Neural progenitor cell (in vitro differentiated cells): ENCODE measurements at regions not wholly inside any gene's neighbourhood (a gene's known extent, or its start where the extent isn't known, plus 50 kb on each side); places are given as distances from the start of the nearest gene placed in this dataset.

Source experiments
- CTCF ChIP-seq: fragments of 200-600 bp; sonication (generic); IDR thresholded peaks from 2 replicates; pipeline ENCODE4 v1.5.1; 2017; ENCODE audit warnings: antibody characterized with exemption, mild to moderate bottlenecking
- EZH2 ChIP-seq: fragments of 200-600 bp; sonication (generic); IDR thresholded peaks from 2 replicates; pipeline ENCODE4 v1.6.1; 2017; ENCODE audit warnings: antibody characterized with exemption, mild to moderate bottlenecking, moderate library complexity
- EZH2phosphoT487 ChIP-seq: fragments of 200-600 bp; sonication (generic); IDR thresholded peaks from 2 replicates; pipeline ENCODE4 v1.6.1; 2017; ENCODE audit warnings: antibody characterized with exemption

- TF ChIP-seq EZH2 = no peak
- no peak for TF ChIP-seq CTCF
- TF ChIP-seq EZH2phosphoT487 = no peak
These were observed 88.2 kb upstream of the TSC22D2 start for GRCh38 chr3:150319900-150320299.
